Renal pelvis (tissue), 1 donor: ENCODE measurements at regions not wholly inside any gene's neighbourhood (a gene's known extent, or its start where the extent isn't known, plus 50 kb on each side); places are given as distances from the start of the nearest gene placed in this dataset.
"Not testable (repeated sequence)": the region's sequence is repeated elsewhere in the genome, so short reads cannot be mapped to it uniquely, and the experiment has no call there.

Experiments
- DNase-seq: peaks from one replicate; pipeline ENCODE4 v3.0.0-alpha.2; 2013

DNA sequence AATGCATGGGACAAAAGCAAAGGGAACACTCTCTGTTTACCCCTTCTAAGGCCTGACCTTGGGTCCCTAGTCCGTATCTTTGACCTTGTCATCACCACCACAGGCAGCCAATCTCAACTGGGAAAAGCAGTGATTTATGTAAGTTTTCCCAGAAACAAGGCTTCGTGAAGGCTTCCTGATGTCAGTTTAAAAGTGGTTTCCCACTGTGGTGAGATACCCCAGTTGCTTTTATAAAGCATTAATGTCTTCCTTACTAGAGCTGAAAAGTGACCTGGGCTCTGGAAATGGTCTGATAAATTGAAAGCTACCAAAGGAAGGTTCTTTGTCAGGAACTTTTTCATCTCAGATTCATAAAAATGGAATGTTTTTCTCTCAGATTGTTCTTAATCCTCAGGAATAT lies 536.4 kb upstream of the PTBP2 start:
- no peak for DNase-seq

GRCh38 chr1:96187020-96187419 lies 534.6 kb upstream of the PTBP2 start:
- no peak for DNase-seq

- DNase-seq: no peak
Measured at GRCh38 chr1:96191165-96191564, 530.4 kb upstream of the PTBP2 start.

GRCh38 chr1:96206451-96206850 lies 515.1 kb upstream of the PTBP2 start:
- no peak for DNase-seq

- no peak for DNase-seq
Measured at GRCh38 chr1:96207936-96208335, 513.6 kb upstream of the PTBP2 start.

GRCh38 chr1:96208428-96208827 lies 513.2 kb upstream of the PTBP2 start:
- DNase-seq: no peak

DNA sequence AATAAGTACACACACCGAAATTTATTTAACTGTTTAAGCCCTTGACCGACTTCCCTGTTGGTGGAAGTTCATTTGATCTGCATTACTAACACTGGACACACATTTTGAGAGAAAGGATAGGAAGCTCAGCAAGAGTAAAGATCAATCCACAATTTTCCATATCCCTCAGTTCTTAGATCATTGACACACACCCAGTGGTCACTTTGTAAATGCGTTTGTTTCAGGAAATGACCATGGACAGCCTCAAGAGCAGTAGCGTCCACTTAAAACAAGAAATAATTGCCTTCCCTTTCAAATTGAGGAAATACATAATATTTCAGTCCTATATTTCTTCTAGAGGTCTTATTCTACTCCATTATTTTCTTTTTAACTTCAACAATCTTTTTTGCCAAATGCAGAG lies 511.5 kb upstream of the PTBP2 start:
- DNase-seq: no peak

DNA sequence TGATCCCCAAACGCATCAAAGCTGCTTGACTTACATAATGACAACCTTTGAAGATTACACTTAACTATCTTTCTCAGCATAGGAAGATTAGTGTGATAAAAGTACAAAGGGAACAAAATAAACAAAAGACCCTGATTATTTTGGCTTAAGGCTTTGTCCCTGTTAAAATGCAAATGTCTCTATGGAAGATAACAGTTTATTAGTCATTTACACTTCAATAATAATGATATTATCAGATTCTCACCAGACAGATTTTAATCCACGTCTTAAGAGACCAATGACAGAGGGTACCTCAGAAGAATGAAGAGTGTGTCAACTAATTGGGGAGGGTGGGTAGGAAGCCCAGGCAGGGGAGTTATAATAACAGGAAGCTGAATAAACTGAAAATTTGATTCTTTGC lies 510.4 kb upstream of the PTBP2 start:
- DNase-seq: no peak

DNA sequence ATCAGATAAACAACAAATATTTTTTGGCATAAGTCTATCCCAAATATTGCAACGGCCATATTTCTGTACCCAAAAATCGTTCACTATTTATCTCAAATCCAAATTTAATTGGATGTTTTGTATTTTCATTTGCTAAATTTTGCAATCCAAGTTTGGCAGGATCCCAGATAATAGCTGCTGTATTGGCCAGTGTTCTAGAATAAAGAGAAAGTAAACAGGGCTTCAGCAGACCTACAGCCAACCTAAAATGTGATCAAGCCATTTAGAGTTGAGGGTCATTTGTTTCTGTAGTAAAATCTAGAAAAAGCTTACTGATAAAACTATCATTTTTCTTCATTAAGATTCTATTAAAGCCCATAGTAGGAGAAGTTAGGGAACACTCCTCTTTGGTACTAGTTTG lies 506.6 kb upstream of the PTBP2 start:
- DNase-seq: no peak

DNA sequence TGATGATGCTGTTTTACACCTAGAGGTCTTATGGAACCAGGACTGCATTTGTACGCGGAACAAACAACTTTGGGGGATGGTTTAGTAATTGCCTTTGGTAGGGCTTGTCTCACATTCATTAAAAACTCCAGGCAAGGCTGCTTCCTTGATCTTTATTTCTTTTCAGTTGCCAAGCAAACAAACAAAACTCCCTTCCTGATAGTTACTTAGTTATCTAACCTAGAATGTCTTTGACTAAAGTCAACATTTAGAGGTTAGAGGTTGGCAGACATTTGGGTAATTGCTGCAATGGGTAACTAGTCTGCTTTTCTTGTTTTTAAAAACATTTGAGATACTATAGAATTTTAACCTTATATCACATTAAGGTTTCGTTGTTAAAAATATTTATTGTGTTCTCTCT lies 500.9 kb upstream of the PTBP2 start:
- peak; percentile 31 for DNase-seq

GRCh38 chr1:96222701-96223100 lies 498.9 kb upstream of the PTBP2 start:
- no peak for DNase-seq

DNA sequence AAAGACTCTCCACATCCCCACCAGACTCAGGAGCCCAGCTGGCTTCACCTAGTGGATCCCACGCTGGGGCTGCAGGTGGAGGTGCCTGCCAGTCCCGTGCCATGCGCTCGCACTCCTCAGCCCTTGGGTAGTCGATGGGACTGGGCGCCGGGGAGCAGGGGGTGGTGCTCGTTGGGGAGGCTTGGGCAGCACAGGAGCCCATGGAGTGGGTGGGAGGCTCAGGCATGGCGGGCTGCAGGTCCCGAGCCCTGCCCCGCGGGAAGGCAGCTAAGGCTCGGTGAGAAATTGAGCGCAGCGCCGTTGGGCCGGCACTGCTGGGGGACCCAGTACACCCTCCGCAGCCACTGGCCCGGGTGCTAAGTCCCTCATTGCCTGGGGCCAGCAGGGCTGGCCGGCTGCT lies 497.4 kb upstream of the PTBP2 start:
- not testable (repeated sequence) for DNase-seq

- no peak for DNase-seq
Measured at GRCh38 chr1:96233422-96233821, 488.2 kb upstream of the PTBP2 start.

DNA sequence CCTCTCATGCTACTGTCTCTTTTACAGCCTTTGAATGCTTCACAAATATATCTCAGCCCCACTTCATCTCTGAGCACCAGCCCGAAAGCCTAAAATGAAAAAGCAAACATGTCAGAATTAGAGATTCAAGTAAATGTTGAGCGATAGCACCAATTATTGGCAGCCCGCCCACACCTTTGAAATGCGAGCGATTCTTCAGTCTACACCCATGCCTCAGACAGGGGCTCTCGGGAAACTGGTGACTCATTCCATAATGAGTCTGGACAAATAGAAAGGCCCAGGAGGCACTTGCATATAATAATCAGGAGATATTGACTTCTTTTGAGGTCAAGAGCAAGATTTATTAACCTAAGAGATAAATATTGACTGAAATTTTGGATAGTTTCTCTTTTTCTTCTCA lies 487.3 kb upstream of the PTBP2 start:
- DNase-seq: no peak

GRCh38 chr1:96236156-96236739 lies 485.3 kb upstream of the PTBP2 start:
- DNase-seq: peak; percentile 52

DNA sequence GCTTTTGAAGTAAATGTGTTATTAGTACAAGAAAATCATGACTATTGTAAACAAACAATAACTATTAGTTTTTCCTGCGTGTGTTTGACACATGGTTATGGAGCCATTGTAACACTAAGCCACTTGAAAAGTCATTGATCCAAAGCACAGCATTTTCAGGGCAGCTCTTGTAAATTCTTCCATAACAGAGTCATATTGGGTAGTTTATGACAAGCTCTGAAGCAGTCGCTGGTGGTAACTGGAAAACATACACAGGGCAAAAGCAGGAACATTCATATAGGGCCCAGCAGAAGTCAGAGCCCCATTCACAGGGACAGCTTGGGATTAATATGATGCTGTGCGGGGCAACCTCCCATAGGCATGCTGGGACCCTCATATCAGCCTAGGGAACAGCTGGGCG lies 483.2 kb upstream of the PTBP2 start:
- DNase-seq: no peak

- no peak for DNase-seq
Measured at GRCh38 chr1:96240438-96240837, 481.1 kb upstream of the PTBP2 start.

DNA sequence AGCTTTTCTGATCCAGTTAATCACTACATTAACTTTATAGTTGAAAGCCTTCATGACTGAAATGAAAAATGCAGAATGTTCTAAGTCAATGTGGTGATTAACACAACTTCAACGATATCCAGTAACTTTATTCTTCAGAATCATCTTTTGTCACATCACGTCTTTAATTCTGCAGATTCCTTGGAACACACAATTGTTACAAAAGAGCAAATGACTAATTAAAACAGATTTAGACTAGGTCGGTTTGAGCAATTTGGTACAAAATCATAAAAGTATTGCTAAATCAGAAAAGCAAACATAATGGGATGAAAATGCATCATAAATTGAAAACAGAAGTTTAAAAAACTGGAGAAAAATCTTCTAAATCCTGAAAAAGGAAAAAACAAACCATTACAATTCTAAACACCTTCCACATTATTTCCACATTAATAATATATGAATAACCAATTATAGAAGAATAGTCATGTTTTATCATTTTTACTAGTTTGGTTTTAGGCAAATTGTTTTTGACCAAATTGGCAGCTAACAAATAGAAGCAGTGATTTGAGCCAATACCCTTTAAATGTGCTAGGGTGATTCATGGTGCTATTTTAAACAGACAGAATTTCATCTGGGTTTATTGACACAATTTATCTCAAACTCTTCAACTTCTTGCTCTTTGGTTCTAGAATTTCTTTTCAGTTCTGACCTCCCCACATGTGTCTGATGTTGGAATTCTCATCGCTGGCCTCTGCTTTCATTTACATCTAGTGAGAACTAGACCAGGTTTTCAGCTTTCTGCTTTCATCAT lies 468.1 kb upstream of the PTBP2 start:
- no peak for DNase-seq

DNA sequence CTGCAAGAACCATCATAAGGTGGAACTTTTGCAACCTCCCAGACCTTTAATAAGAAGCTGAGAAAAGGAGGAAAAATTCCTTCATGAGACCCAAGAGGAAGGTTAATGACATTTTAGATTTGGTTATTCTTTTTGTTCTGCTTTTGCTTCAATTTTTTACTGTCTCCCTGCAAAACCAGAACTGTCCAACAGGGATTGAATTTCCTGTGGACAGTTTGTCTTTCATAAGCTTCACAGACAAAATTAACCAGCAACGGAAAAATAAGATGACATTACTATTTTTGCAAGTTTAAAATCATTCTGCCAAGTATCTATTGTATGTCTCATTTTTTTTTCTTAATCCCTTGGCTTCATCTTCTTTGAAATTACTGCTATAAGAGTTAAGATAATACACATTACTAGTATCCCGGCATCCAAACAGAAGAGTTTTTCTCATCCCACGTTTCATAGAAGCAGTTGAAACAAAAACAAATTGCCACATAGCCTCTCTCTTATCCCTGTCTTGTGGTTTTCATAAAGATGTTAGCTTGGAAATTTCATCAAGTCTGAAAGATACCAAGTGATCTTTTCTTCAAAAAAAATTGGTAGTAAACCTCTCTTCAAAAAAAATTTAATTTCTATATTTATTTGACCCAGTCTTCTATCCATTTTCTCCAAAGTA lies 465.3 kb upstream of the PTBP2 start:
- DNase-seq: no peak

- no peak for DNase-seq
Measured at GRCh38 chr1:96259399-96259798, 462.2 kb upstream of the PTBP2 start.

DNA sequence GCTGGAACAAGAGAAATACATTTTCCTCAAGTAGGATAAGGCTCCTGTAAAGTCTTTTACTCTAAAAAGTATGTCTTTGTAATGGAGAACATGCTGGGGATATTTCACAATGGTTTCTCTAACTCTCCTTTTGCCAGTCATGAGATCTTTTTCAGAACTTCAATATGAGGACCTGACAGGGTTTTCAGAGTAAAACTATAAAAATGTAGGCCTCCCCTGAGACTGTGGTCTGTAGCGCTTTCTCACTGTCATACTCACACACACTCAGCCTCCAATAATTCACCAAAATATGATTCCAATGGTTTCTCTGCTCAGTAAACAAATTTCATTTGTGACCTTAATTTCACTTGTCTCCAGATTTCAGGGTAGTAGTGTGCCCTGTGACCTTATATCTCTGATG lies 440.1 kb upstream of the PTBP2 start:
- no peak for DNase-seq

- DNase-seq: no peak
Measured at GRCh38 chr1:96290033-96290432, 431.6 kb upstream of the PTBP2 start.

GRCh38 chr1:96290801-96291200 lies 430.8 kb upstream of the PTBP2 start:
- no peak for DNase-seq

- DNase-seq: no peak
Measured at GRCh38 chr1:96291468-96291867, 430.1 kb upstream of the PTBP2 start.
